NT2/D1 (cell line): ENCODE measurements at regions not wholly inside any gene's neighbourhood (a gene's known extent, or its start where the extent isn't known, plus 50 kb on each side); places are given as distances from the start of the nearest gene placed in this dataset.

Source experiments
- SUZ12 ChIP-seq: IDR thresholded peaks from 2 replicates; pipeline ENCODE4 v1.6.1; 2011; ENCODE audit not compliant: insufficient read length, insufficient read depth; ENCODE audit errors: extremely low read depth
- YY1 ChIP-seq: IDR thresholded peaks from 2 replicates; pipeline ENCODE4 v1.6.1; 2011; ENCODE audit not compliant: insufficient read length, insufficient read depth
- ZNF274 ChIP-seq: IDR thresholded peaks from 2 replicates; pipeline ENCODE4 v1.6.1; 2011; ENCODE audit warnings: mild to moderate bottlenecking, low read depth, low read length

- TF ChIP-seq ZNF274 (no peak), SUZ12 (no peak), YY1 (no peak)
These were observed 86.8 kb upstream of the CD180 start for GRCh38 chr5:67283275-67283987.
